ENCODE measurements at regions not wholly inside any gene's neighbourhood (a gene's known extent, or its start where the extent isn't known, plus 50 kb on each side); places are given as distances from the start of the nearest gene placed in this dataset.

DNA sequence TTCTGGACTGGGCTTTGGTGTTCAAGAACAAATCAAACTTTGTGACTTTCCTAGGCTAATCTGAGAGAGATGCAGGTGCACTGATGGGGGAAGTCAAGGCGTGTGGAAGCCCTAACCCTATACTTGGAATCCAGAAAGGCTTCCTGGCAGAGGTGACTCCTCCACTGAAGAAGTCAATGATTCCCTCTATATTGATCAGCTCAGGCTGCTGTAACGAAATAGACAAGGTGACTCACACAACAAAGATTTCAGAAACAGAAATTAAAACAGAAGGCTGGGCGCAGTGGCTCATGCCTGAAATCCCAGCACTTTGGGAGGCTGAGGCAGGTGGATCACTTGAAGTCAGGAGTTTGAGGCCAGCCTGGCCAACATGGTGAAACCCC lies 69.6 kb upstream of the GGTA1 start:
- no peak for DNase-seq (ENCODE audit: low read depth)
- no peak overlapping the region for H3K4me3 ChIP-seq (ENCODE audit: low read depth, low read length)
- TF ChIP-seq CTCF (IDR thresholded peaks at IDR 0.05; ENCODE audit: control insufficient read depth, extremely low read depth, insufficient read depth), result no peak

DNA sequence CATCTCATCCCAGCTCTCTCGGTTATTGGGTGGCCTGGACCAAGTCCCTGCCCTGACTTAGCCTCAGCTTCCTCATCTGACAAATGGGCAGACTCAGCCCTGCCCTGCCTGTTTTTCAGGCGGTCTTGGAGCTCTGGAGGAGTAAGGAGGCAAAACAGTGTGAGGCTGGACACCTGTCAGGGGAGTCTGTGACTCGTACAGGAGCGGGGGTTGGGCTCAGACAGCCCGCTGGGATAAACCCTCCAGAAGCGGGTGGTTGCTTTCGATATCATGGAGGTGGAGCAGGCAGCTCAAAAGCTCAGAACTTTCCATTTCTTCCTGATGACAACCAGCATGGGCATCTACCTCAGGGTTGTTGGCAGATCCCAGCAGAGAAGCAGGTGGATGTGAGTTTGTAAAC lies 72.9 kb upstream of the GGTA1 start:
- no peak overlapping the region for H3K4me3 ChIP-seq (ENCODE audit: low read depth, low read length)
- no peak for DNase-seq (ENCODE audit: low read depth)
- TF ChIP-seq CTCF (IDR thresholded peaks at IDR 0.05; ENCODE audit: control insufficient read depth, extremely low read depth, insufficient read depth), result no peak

DNA sequence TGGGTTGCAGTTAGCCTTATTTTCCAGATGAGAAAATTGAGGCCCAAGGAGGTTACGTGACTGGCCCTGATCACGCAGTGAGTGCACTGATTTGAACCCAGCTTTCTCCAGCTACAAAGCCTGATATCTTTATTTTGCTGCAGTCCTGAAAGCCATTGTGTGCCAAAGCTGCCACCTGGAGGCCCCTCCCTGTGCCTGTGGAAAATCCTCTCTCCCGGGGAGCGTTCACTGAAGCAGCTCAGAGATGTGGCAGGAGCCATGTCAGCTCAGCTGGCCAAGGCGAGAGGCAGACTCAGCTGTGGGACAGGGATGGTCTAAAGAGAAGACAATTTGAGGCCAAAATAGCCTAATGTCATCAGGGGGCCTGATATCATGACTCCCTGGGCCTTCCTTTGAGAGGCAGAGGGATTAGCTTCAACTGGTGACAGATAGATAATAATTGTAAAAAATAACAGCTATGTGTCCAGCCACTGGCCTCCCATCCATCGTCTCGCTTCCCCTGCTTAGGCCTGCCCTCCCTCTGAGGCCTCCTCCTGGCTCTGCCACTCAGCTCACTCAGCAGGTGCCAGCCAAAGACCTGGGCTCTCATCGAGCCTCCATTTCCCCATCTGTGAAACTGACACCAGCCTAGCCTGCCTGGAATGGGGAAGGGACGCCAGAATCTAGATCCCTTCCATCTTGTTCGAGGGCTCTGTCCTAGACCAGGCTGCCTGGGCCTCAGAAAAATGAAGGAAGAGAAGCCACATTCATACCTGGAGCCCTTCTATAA lies 74.3 kb upstream of the GGTA1 start:
- no peak for DNase-seq (ENCODE audit: low read depth)
- TF ChIP-seq CTCF (IDR thresholded peaks at IDR 0.05; ENCODE audit: control insufficient read depth, extremely low read depth, insufficient read depth), result no peak
- H3K4me3 ChIP-seq (ENCODE audit: low read depth, low read length), result no peak overlapping the region

DNA sequence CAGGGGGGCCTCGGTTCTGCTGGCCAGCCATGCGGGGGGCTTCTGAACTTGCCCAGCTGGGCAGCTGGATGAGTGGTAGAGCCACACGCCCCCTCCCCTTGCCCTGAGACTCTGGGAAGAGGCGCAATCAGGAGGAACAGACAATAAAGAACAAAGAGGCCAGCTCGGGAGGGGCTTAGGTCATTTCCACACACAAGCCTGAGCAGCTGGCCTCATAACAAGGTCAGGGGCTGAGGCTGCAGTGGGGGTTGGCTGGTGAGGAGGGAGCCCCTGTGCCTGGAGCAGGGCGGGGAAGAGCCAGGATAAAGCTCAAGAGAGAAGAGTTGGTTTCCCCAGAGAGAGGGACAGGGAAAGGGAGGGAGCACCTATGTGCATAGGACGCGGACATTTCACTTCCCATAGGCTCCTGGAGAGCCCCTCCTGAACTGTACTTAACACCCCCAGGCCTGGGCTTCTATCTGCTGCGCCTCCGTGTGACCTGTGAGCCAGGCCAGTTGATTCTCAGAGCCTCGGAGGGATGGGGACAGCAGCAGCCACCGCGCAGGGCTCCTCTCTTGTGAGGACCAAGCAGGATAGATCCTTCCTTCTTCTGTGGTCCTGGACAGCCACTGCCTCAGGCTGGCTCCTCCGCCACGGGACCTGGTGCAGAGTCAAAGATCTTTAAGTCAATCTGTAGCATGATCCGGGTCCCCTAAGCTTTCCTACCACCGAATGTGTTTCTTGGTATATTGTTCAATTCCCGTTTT lies 75.3 kb upstream of the GGTA1 start:
- no peak for TF ChIP-seq CTCF (IDR thresholded peaks at IDR 0.05; ENCODE audit: control insufficient read depth, extremely low read depth, insufficient read depth)
- no peak for DNase-seq (ENCODE audit: low read depth)
- H3K4me3 ChIP-seq (ENCODE audit: low read depth, low read length), result no peak overlapping the region

- DNase-seq (ENCODE audit: low read depth), result no peak
- no peak overlapping the region for H3K4me3 ChIP-seq (ENCODE audit: low read depth, low read length)
- no peak for TF ChIP-seq CTCF (IDR thresholded peaks at IDR 0.05; ENCODE audit: control insufficient read depth, extremely low read depth, insufficient read depth)
Observed at GRCh38 chr9:121576281-121577075, 75.0 kb upstream of the DAB2IP start.

DNA sequence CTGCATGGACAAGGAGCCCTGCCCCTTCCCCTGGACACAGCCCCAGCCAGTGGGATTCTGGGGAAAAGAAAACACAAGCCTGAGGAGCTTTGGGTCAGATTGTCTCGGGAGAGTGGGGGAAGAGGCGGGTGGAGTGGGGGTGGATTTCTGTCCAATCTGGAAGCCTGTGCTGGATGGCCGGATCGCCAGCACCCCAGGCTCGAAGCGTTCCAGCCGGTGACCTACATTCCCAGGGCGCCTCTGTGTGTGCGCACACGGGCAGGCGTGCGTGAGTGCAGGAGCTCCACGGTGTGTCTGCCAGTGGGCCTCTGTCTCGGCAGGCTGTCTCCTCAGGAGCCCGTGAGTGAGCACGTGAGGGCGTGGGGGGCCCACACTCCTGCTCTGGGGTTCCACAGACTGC lies 74.3 kb upstream of the DAB2IP start:
- TF ChIP-seq CTCF (IDR thresholded peaks at IDR 0.05; ENCODE audit: control insufficient read depth, extremely low read depth, insufficient read depth), result no peak
- no peak for DNase-seq (ENCODE audit: low read depth)
- no peak overlapping the region for H3K4me3 ChIP-seq (ENCODE audit: low read depth, low read length)

Data from LNCaP clone FGC (cell line).